ENCODE measurements at regions not wholly inside any gene's neighbourhood (a gene's known extent, or its start where the extent isn't known, plus 50 kb on each side); places are given as distances from the start of the nearest gene placed in this dataset.

GRCh38 chr7:155911471-155912105 lies 99.3 kb upstream of the SHH start:
- Mint-ChIP-seq H3K4me1 (no peaks in the 10 kb centered on the region; the same call in 2 of the 3 replicates), H3K27ac (no peak overlapping the region), H3K27me3 (ENCODE audit: insufficient read depth, low read depth, poor library complexity) (peaks cover 4% of the 10 kb centered on the region), H3K9me3 (peaks cover 29% of the 10 kb centered on the region), H3K36me3 (ENCODE audit: low read depth) (peaks cover 8% of the 10 kb centered on the region; the same call in 2 of the 3 replicates), H3K4me3 (no peak overlapping the region)
- H3K4me2 ChIP-seq: no peak overlapping the region
- H3K27me3 ChIP-seq (ENCODE audit: insufficient read depth): no peaks in the 10 kb centered on the region
- no peaks in the 10 kb centered on the region for H4K20me1 ChIP-seq (replicated peaks; ENCODE audit: insufficient read depth)
- TF ChIP-seq, protein P1, sequence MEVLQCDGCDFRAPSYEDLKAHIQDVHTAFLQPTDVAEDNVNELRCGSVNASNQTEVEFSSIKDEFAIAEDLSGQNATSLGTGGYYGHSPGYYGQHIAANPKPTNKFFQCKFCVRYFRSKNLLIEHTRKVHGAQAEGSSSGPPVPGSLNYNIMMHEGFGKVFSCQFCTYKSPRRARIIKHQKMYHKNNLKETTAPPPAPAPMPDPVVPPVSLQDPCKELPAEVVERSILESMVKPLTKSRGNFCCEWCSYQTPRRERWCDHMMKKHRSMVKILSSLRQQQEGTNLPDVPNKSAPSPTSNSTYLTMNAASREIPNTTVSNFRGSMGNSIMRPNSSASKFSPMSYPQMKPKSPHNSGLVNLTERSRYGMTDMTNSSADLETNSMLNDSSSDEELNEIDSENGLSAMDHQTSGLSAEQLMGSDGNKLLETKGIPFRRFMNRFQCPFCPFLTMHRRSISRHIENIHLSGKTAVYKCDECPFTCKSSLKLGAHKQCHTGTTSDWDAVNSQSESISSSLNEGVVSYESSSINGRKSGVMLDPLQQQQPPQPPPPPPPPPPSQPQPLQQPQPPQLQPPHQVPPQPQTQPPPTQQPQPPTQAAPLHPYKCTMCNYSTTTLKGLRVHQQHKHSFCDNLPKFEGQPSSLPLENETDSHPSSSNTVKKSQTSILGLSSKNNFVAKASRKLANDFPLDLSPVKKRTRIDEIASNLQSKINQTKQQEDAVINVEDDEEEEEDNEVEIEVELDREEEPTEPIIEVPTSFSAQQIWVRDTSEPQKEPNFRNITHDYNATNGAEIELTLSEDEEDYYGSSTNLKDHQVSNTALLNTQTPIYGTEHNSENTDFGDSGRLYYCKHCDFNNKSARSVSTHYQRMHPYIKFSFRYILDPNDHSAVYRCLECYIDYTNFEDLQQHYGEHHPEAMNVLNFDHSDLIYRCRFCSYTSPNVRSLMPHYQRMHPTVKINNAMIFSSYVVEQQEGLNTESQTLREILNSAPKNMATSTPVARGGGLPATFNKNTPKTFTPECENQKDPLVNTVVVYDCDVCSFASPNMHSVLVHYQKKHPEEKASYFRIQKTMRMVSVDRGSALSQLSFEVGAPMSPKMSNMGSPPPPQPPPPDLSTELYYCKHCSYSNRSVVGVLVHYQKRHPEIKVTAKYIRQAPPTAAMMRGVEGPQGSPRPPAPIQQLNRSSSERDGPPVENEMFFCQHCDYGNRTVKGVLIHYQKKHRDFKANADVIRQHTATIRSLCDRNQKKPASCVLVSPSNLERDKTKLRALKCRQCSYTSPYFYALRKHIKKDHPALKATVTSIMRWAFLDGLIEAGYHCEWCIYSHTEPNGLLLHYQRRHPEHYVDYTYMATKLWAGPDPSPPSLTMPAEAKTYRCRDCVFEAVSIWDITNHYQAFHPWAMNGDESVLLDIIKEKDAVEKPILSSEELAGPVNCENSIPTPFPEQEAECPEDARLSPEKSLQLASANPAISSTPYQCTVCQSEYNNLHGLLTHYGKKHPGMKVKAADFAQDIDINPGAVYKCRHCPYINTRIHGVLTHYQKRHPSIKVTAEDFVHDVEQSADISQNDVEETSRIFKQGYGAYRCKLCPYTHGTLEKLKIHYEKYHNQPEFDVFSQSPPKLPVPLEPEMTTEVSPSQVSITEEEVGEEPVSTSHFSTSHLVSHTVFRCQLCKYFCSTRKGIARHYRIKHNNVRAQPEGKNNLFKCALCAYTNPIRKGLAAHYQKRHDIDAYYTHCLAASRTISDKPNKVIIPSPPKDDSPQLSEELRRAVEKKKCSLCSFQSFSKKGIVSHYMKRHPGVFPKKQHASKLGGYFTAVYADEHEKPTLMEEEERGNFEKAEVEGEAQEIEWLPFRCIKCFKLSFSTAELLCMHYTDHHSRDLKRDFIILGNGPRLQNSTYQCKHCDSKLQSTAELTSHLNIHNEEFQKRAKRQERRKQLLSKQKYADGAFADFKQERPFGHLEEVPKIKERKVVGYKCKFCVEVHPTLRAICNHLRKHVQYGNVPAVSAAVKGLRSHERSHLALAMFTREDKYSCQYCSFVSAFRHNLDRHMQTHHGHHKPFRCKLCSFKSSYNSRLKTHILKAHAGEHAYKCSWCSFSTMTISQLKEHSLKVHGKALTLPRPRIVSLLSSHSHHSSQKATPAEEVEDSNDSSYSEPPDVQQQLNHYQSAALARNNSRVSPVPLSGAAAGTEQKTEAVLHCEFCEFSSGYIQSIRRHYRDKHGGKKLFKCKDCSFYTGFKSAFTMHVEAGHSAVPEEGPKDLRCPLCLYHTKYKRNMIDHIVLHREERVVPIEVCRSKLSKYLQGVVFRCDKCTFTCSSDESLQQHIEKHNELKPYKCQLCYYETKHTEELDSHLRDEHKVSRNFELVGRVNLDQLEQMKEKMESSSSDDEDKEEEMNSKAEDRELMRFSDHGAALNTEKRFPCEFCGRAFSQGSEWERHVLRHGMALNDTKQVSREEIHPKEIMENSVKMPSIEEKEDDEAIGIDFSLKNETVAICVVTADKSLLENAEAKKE (CRISPR knock-in tag; IDR thresholded peaks at IDR 0.05): no peak
- no peak for TF ChIP-seq CREB1 (CRISPR knock-in tag; IDR thresholded peaks at IDR 0.05; ENCODE audit: low read depth)
- no peak for TF ChIP-seq NANOG (IDR thresholded peaks at IDR 0.05; ENCODE audit: borderline replicate concordance)
- no peak for TF ChIP-seq REST (IDR thresholded peaks at IDR 0.05; ENCODE audit: unreplicated experiment)
- TF ChIP-seq, protein P2, sequence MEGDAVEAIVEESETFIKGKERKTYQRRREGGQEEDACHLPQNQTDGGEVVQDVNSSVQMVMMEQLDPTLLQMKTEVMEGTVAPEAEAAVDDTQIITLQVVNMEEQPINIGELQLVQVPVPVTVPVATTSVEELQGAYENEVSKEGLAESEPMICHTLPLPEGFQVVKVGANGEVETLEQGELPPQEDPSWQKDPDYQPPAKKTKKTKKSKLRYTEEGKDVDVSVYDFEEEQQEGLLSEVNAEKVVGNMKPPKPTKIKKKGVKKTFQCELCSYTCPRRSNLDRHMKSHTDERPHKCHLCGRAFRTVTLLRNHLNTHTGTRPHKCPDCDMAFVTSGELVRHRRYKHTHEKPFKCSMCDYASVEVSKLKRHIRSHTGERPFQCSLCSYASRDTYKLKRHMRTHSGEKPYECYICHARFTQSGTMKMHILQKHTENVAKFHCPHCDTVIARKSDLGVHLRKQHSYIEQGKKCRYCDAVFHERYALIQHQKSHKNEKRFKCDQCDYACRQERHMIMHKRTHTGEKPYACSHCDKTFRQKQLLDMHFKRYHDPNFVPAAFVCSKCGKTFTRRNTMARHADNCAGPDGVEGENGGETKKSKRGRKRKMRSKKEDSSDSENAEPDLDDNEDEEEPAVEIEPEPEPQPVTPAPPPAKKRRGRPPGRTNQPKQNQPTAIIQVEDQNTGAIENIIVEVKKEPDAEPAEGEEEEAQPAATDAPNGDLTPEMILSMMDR (conservative IDR thresholded peaks at IDR 0.05; ENCODE audit: low read depth in 2 of 2): no peak
- DNase-seq (ENCODE audit: low spot score) (no peak), ATAC-seq (no peak)
- H3K9me2 ChIP-seq (ENCODE audit: insufficient read depth): no peaks in the 10 kb centered on the region
- no peaks in the 10 kb centered on the region for H3F3A ChIP-seq (replicated peaks; ENCODE audit: low read depth)
- no peak overlapping the region for H3K4me3 ChIP-seq
- no peaks in the 10 kb centered on the region for H3K4me1 ChIP-seq (ENCODE audit: insufficient read depth)
- no peak overlapping the region for H3K27ac ChIP-seq (ENCODE audit: low read depth)
- H2AFZ ChIP-seq: no peak overlapping the region
- no peaks in the 10 kb centered on the region for H3K79me2 ChIP-seq (replicated peaks; ENCODE audit: insufficient read depth)
- no peaks in the 10 kb centered on the region for H3K36me3 ChIP-seq (ENCODE audit: insufficient read depth)

Data from GM23338 (cell line).